H9 (cell line): ENCODE measurements at regions not wholly inside any gene's neighbourhood (a gene's known extent, or its start where the extent isn't known, plus 50 kb on each side); places are given as distances from the start of the nearest gene placed in this dataset.

ENCODE experiments used
- DNase-seq: peaks from one replicate; pipeline ENCODE4 v3.0.0-alpha.2; 2017
- H2AFZ ChIP-seq: one replicate; pipeline ENCODE4 v1.6.1; 2013; ENCODE audit warnings: mild to moderate bottlenecking, low read length, control low read depth, moderate library complexity
- H2AK5ac ChIP-seq: 2 replicates; pipeline ENCODE4 v1.6.1; 2013; ENCODE audit warnings: low read length, control low read depth, mixed read lengths; ENCODE audit not compliant: insufficient read length
- H2BK120ac ChIP-seq: one replicate; pipeline ENCODE4 v1.6.1; 2013; ENCODE audit warnings: low read depth, mild to moderate bottlenecking, low read length, control low read depth, inconsistent platforms; ENCODE audit not compliant: poor library complexity, severe bottlenecking
- H2BK12ac ChIP-seq: 2 replicates; pipeline ENCODE4 v1.6.1; 2013; ENCODE audit warnings: low read length, control low read depth, mixed read lengths, low read depth; ENCODE audit not compliant: insufficient read length
- H2BK15ac ChIP-seq: 2 replicates; pipeline ENCODE4 v1.6.1; 2013; ENCODE audit warnings: low read depth, low read length, control low read depth
- H2BK20ac ChIP-seq: one replicate; pipeline ENCODE4 v1.6.1; 2013; ENCODE audit warnings: low read depth, mild to moderate bottlenecking, low read length, control low read depth, inconsistent platforms; ENCODE audit not compliant: poor library complexity, severe bottlenecking
- H2BK5ac ChIP-seq: 2 replicates; pipeline ENCODE4 v1.6.1; 2013; ENCODE audit warnings: low read length, control low read depth, mixed read lengths; ENCODE audit not compliant: insufficient read length
- H3K14ac ChIP-seq: 2 replicates; pipeline ENCODE4 v1.6.1; 2013; ENCODE audit warnings: low read length, control low read depth; ENCODE audit not compliant: insufficient read depth
- H3K18ac ChIP-seq: 2 replicates; pipeline ENCODE4 v1.6.1; 2013; ENCODE audit warnings: low read depth, mild to moderate bottlenecking, mixed read lengths, low read length, control low read depth; ENCODE audit not compliant: insufficient read length
- H3K23ac ChIP-seq: 2 replicates; pipeline ENCODE4 v1.6.1; 2013; ENCODE audit warnings: low read length, control low read depth, mixed read lengths, low read depth; ENCODE audit not compliant: insufficient read length
- H3K23me2 ChIP-seq: 2 replicates; pipeline ENCODE4 v1.6.1; 2013; ENCODE audit warnings: low read depth, mild to moderate bottlenecking, mixed read lengths, low read length, control low read depth; ENCODE audit not compliant: insufficient read length, poor library complexity, severe bottlenecking
- H3K27ac ChIP-seq: 2 replicates; pipeline ENCODE4 v1.5.1; 2013; ENCODE audit warnings: low read length, control low read depth, mixed read lengths, low read depth; ENCODE audit not compliant: insufficient read length
- H3K27me3 ChIP-seq: 2 replicates; pipeline ENCODE4 v1.6.1; 2013; ENCODE audit warnings: low read length, control low read depth, inconsistent platforms; ENCODE audit not compliant: insufficient read depth
- H3K4ac ChIP-seq: 2 replicates; pipeline ENCODE4 v1.6.1; 2013; ENCODE audit warnings: low read depth, mild to moderate bottlenecking, control low read depth, inconsistent platforms, low read length, moderate library complexity
- H3K4me1 ChIP-seq: 2 replicates; pipeline ENCODE4 v1.6.1; 2013; ENCODE audit warnings: low read length, control low read depth, inconsistent platforms; ENCODE audit not compliant: insufficient read depth
- H3K4me2 ChIP-seq: 2 replicates; pipeline ENCODE4 v1.6.1; 2013; ENCODE audit warnings: low read length, control low read depth, mixed read lengths; ENCODE audit not compliant: insufficient read length, insufficient read depth
- H3K56ac ChIP-seq: 2 replicates; pipeline ENCODE4 v1.6.1; 2013; ENCODE audit warnings: low read depth, mild to moderate bottlenecking, mixed read lengths, low read length, control low read depth; ENCODE audit not compliant: insufficient read length
- H3K79me1 ChIP-seq: 2 replicates; pipeline ENCODE4 v1.6.1; 2013; ENCODE audit warnings: low read depth, mild to moderate bottlenecking, moderate library complexity, low read length, control low read depth, inconsistent platforms; ENCODE audit not compliant: insufficient read depth, poor library complexity, severe bottlenecking
- H3K79me2 ChIP-seq: 2 replicates; pipeline ENCODE4 v1.6.1; 2013; ENCODE audit warnings: low read length, control low read depth, inconsistent platforms; ENCODE audit not compliant: insufficient read depth
- H3K9ac ChIP-seq: 2 replicates; pipeline ENCODE4 v1.6.1; 2013; ENCODE audit warnings: low read length, control low read depth, mixed read lengths; ENCODE audit not compliant: insufficient read length; ENCODE audit errors: extremely low read depth
- H3K9me3 ChIP-seq: one replicate; pipeline ENCODE4 v1.6.1; 2013; ENCODE audit warnings: low read depth, low read length, inconsistent platforms; ENCODE audit not compliant: control insufficient read depth
- H3T11ph ChIP-seq: one replicate; pipeline ENCODE4 v1.6.1; 2013; ENCODE audit warnings: mild to moderate bottlenecking, low read length, control low read depth, inconsistent platforms
- H4K20me1 ChIP-seq: one replicate; pipeline ENCODE4 v1.6.1; 2013; ENCODE audit not compliant: control insufficient read depth, insufficient read length, insufficient read depth
- H4K5ac ChIP-seq: 2 replicates; pipeline ENCODE4 v1.6.1; 2013; ENCODE audit warnings: low read depth, mild to moderate bottlenecking, mixed read lengths, low read length, control low read depth; ENCODE audit not compliant: insufficient read length
- H4K8ac ChIP-seq: replicated peaks from 2 replicates; pipeline ENCODE4 v1.6.1; 2013; ENCODE audit warnings: low read length, control low read depth, mixed read lengths, low read depth; ENCODE audit not compliant: insufficient read length
- H4K91ac ChIP-seq: 2 replicates; pipeline ENCODE4 v1.6.1; 2013; ENCODE audit warnings: low read depth, mild to moderate bottlenecking, moderate library complexity, mixed read lengths, low read length, control low read depth; ENCODE audit not compliant: insufficient read length
- H3K27ac Mint-ChIP-seq, 3 experiments: 2 replicates in 2 of 3; 3 replicates in 1 of 3; pipeline ENCODE4 v1.8.0; 2020 to 2021; ENCODE audit warnings: mixed read lengths in 3 of 3, mild to moderate bottlenecking in 1 of 3, moderate library complexity in 1 of 3
- H3K27me3 Mint-ChIP-seq: 2 replicates; pipeline ENCODE4 v1.8.0; 2021; ENCODE audit warnings: low read depth, mild to moderate bottlenecking, moderate library complexity, mixed read lengths
- H3K36me3 Mint-ChIP-seq, 3 experiments: 2 replicates in 2 of 3; 3 replicates in 1 of 3; pipeline ENCODE4 v1.8.0; 2020 to 2021; ENCODE audit warnings: low read depth in 3 of 3, mixed read lengths in 3 of 3; ENCODE audit not compliant: insufficient read depth in 1 of 3
- H3K4me1 Mint-ChIP-seq, 2 experiments: 2 replicates each; pipeline ENCODE4 v1.8.0; 2020; ENCODE audit warnings: mixed read lengths in 2 of 2
- H3K4me3 Mint-ChIP-seq, 2 experiments: 2 replicates in 1 of 2; 3 replicates in 1 of 2; pipeline ENCODE4 v1.8.0; 2020 to 2021; ENCODE audit warnings: mild to moderate bottlenecking in 2 of 2, mixed read lengths in 2 of 2, moderate library complexity in 1 of 2
- H3K9me3 Mint-ChIP-seq, 2 experiments: 2 replicates in 1 of 2; 3 replicates in 1 of 2; pipeline ENCODE4 v1.8.0; 2020; ENCODE audit warnings: mild to moderate bottlenecking in 2 of 2, mixed read lengths in 2 of 2, moderate library complexity in 1 of 2
- CTCF ChIP-seq: fragments of 200-600 bp; sonication (generic); conservative IDR thresholded peaks from 3 replicates; pipeline ENCODE4 v1.8.0; 2021; ENCODE audit warnings: antibody characterized with exemption, mild to moderate bottlenecking
- WGBS: extraction: QIAGEN DNeasy Blood & Tissue Kit; methylation state at CpG from one replicate; pipeline ENCODE4 v1.1.7; 2013; ENCODE audit warnings: missing lambda C conversion rate, low lambda C conversion rate, mixed read lengths; ENCODE audit not compliant: insufficient read length; ENCODE audit errors: extremely low coverage; 5-methylcytosine and 5-hydroxymethylcytosine counted together

- peaks cover 4% of the 10 kb centered on the region for H3K23me2 ChIP-seq
- Mint-ChIP-seq H3K9me3 (no peaks in the 10 kb centered on the region), H3K4me3 (no peak overlapping the region), H3K27me3 (peaks cover 2% of the 10 kb centered on the region; the same call in 1 of the 2 replicates), H3K27ac (no peak overlapping the region), H3K4me1 (peaks cover 19 to 23% of the 10 kb centered on the region in 2 experiments), H3K36me3 (no peaks in the 10 kb centered on the region)
- H4K20me1 ChIP-seq = no peaks in the 10 kb centered on the region
- no peak overlapping the region for H3K9ac ChIP-seq
- H3K4me1 ChIP-seq = peaks cover 7% of the 10 kb centered on the region
- H3T11ph ChIP-seq = no peak overlapping the region
- H3K27me3 ChIP-seq = no peaks in the 10 kb centered on the region
- H3K27ac ChIP-seq = no peak overlapping the region
- WGBS = no CpG with 5 or more reads among the region's 4 CpGs
- H3K9me3 ChIP-seq = no peaks in the 10 kb centered on the region
- H2BK15ac ChIP-seq = no peak overlapping the region
- no peak overlapping the region for H3K23ac ChIP-seq
- no peak overlapping the region for H3K4me2 ChIP-seq
- no peak overlapping the region for H2BK20ac ChIP-seq
- no peaks in the 10 kb centered on the region for H3K79me2 ChIP-seq
- no peak overlapping the region for H3K56ac ChIP-seq
- no peak overlapping the region for H4K5ac ChIP-seq
- no peak overlapping the region for H3K18ac ChIP-seq
- no peak overlapping the region for H2AFZ ChIP-seq
- no peak for DNase-seq
- H3K79me1 ChIP-seq = no peaks in the 10 kb centered on the region
- H3K14ac ChIP-seq = no peak overlapping the region
- H3K4ac ChIP-seq = no peak overlapping the region
- H2BK12ac ChIP-seq = no peak overlapping the region
- TF ChIP-seq CTCF = no peak
- no peak overlapping the region for H2AK5ac ChIP-seq
- no peak overlapping the region for H4K91ac ChIP-seq
- no peak overlapping the region for H2BK120ac ChIP-seq
- no peak overlapping the region for H4K8ac ChIP-seq
- no peak overlapping the region for H2BK5ac ChIP-seq
Observed at GRCh38 chr17:6233339-6233738, 163.2 kb downstream of the WSCD1 start.
